H9 (cell line): ENCODE measurements at regions not wholly inside any gene's neighbourhood (a gene's known extent, or its start where the extent isn't known, plus 50 kb on each side); places are given as distances from the start of the nearest gene placed in this dataset.

Experiments
- DNase-seq: peaks from one replicate; pipeline ENCODE4 v3.0.0-alpha.2; 2017
- H2AFZ ChIP-seq: one replicate; pipeline ENCODE4 v1.6.1; 2013; ENCODE audit warnings: mild to moderate bottlenecking, low read length, control low read depth, moderate library complexity
- H2AK5ac ChIP-seq: 2 replicates; pipeline ENCODE4 v1.6.1; 2013; ENCODE audit warnings: low read length, control low read depth, mixed read lengths; ENCODE audit not compliant: insufficient read length
- H2BK120ac ChIP-seq: one replicate; pipeline ENCODE4 v1.6.1; 2013; ENCODE audit warnings: low read depth, mild to moderate bottlenecking, low read length, control low read depth, inconsistent platforms; ENCODE audit not compliant: poor library complexity, severe bottlenecking
- H2BK12ac ChIP-seq: 2 replicates; pipeline ENCODE4 v1.6.1; 2013; ENCODE audit warnings: low read length, control low read depth, mixed read lengths, low read depth; ENCODE audit not compliant: insufficient read length
- H2BK15ac ChIP-seq: 2 replicates; pipeline ENCODE4 v1.6.1; 2013; ENCODE audit warnings: low read depth, low read length, control low read depth
- H2BK20ac ChIP-seq: one replicate; pipeline ENCODE4 v1.6.1; 2013; ENCODE audit warnings: low read depth, mild to moderate bottlenecking, low read length, control low read depth, inconsistent platforms; ENCODE audit not compliant: poor library complexity, severe bottlenecking
- H2BK5ac ChIP-seq: 2 replicates; pipeline ENCODE4 v1.6.1; 2013; ENCODE audit warnings: low read length, control low read depth, mixed read lengths; ENCODE audit not compliant: insufficient read length
- H3K14ac ChIP-seq: 2 replicates; pipeline ENCODE4 v1.6.1; 2013; ENCODE audit warnings: low read length, control low read depth; ENCODE audit not compliant: insufficient read depth
- H3K18ac ChIP-seq: 2 replicates; pipeline ENCODE4 v1.6.1; 2013; ENCODE audit warnings: low read depth, mild to moderate bottlenecking, mixed read lengths, low read length, control low read depth; ENCODE audit not compliant: insufficient read length
- H3K23ac ChIP-seq: 2 replicates; pipeline ENCODE4 v1.6.1; 2013; ENCODE audit warnings: low read length, control low read depth, mixed read lengths, low read depth; ENCODE audit not compliant: insufficient read length
- H3K23me2 ChIP-seq: 2 replicates; pipeline ENCODE4 v1.6.1; 2013; ENCODE audit warnings: low read depth, mild to moderate bottlenecking, mixed read lengths, low read length, control low read depth; ENCODE audit not compliant: insufficient read length, poor library complexity, severe bottlenecking
- H3K27ac ChIP-seq: 2 replicates; pipeline ENCODE4 v1.5.1; 2013; ENCODE audit warnings: low read length, control low read depth, mixed read lengths, low read depth; ENCODE audit not compliant: insufficient read length
- H3K27me3 ChIP-seq: 2 replicates; pipeline ENCODE4 v1.6.1; 2013; ENCODE audit warnings: low read length, control low read depth, inconsistent platforms; ENCODE audit not compliant: insufficient read depth
- H3K4ac ChIP-seq: 2 replicates; pipeline ENCODE4 v1.6.1; 2013; ENCODE audit warnings: low read depth, mild to moderate bottlenecking, control low read depth, inconsistent platforms, low read length, moderate library complexity
- H3K4me1 ChIP-seq: 2 replicates; pipeline ENCODE4 v1.6.1; 2013; ENCODE audit warnings: low read length, control low read depth, inconsistent platforms; ENCODE audit not compliant: insufficient read depth
- H3K4me2 ChIP-seq: 2 replicates; pipeline ENCODE4 v1.6.1; 2013; ENCODE audit warnings: low read length, control low read depth, mixed read lengths; ENCODE audit not compliant: insufficient read length, insufficient read depth
- H3K56ac ChIP-seq: 2 replicates; pipeline ENCODE4 v1.6.1; 2013; ENCODE audit warnings: low read depth, mild to moderate bottlenecking, mixed read lengths, low read length, control low read depth; ENCODE audit not compliant: insufficient read length
- H3K79me1 ChIP-seq: 2 replicates; pipeline ENCODE4 v1.6.1; 2013; ENCODE audit warnings: low read depth, mild to moderate bottlenecking, moderate library complexity, low read length, control low read depth, inconsistent platforms; ENCODE audit not compliant: insufficient read depth, poor library complexity, severe bottlenecking
- H3K79me2 ChIP-seq: 2 replicates; pipeline ENCODE4 v1.6.1; 2013; ENCODE audit warnings: low read length, control low read depth, inconsistent platforms; ENCODE audit not compliant: insufficient read depth
- H3K9ac ChIP-seq: 2 replicates; pipeline ENCODE4 v1.6.1; 2013; ENCODE audit warnings: low read length, control low read depth, mixed read lengths; ENCODE audit not compliant: insufficient read length; ENCODE audit errors: extremely low read depth
- H3K9me3 ChIP-seq: one replicate; pipeline ENCODE4 v1.6.1; 2013; ENCODE audit warnings: low read depth, low read length, inconsistent platforms; ENCODE audit not compliant: control insufficient read depth
- H3T11ph ChIP-seq: one replicate; pipeline ENCODE4 v1.6.1; 2013; ENCODE audit warnings: mild to moderate bottlenecking, low read length, control low read depth, inconsistent platforms
- H4K20me1 ChIP-seq: one replicate; pipeline ENCODE4 v1.6.1; 2013; ENCODE audit not compliant: control insufficient read depth, insufficient read length, insufficient read depth
- H4K5ac ChIP-seq: 2 replicates; pipeline ENCODE4 v1.6.1; 2013; ENCODE audit warnings: low read depth, mild to moderate bottlenecking, mixed read lengths, low read length, control low read depth; ENCODE audit not compliant: insufficient read length
- H4K8ac ChIP-seq: replicated peaks from 2 replicates; pipeline ENCODE4 v1.6.1; 2013; ENCODE audit warnings: low read length, control low read depth, mixed read lengths, low read depth; ENCODE audit not compliant: insufficient read length
- H4K91ac ChIP-seq: 2 replicates; pipeline ENCODE4 v1.6.1; 2013; ENCODE audit warnings: low read depth, mild to moderate bottlenecking, moderate library complexity, mixed read lengths, low read length, control low read depth; ENCODE audit not compliant: insufficient read length
- H3K27ac Mint-ChIP-seq, 3 experiments: 2 replicates in 2 of 3; 3 replicates in 1 of 3; pipeline ENCODE4 v1.8.0; 2020 to 2021; ENCODE audit warnings: mixed read lengths in 3 of 3, mild to moderate bottlenecking in 1 of 3, moderate library complexity in 1 of 3
- H3K27me3 Mint-ChIP-seq: 2 replicates; pipeline ENCODE4 v1.8.0; 2021; ENCODE audit warnings: low read depth, mild to moderate bottlenecking, moderate library complexity, mixed read lengths
- H3K36me3 Mint-ChIP-seq, 3 experiments: 2 replicates in 2 of 3; 3 replicates in 1 of 3; pipeline ENCODE4 v1.8.0; 2020 to 2021; ENCODE audit warnings: low read depth in 3 of 3, mixed read lengths in 3 of 3; ENCODE audit not compliant: insufficient read depth in 1 of 3
- H3K4me1 Mint-ChIP-seq, 2 experiments: 2 replicates each; pipeline ENCODE4 v1.8.0; 2020; ENCODE audit warnings: mixed read lengths in 2 of 2
- H3K4me3 Mint-ChIP-seq, 2 experiments: 2 replicates in 1 of 2; 3 replicates in 1 of 2; pipeline ENCODE4 v1.8.0; 2020 to 2021; ENCODE audit warnings: mild to moderate bottlenecking in 2 of 2, mixed read lengths in 2 of 2, moderate library complexity in 1 of 2
- H3K9me3 Mint-ChIP-seq, 2 experiments: 2 replicates in 1 of 2; 3 replicates in 1 of 2; pipeline ENCODE4 v1.8.0; 2020; ENCODE audit warnings: mild to moderate bottlenecking in 2 of 2, mixed read lengths in 2 of 2, moderate library complexity in 1 of 2
- WGBS: extraction: QIAGEN DNeasy Blood & Tissue Kit; methylation state at CpG from one replicate; pipeline ENCODE4 v1.1.7; 2013; ENCODE audit warnings: missing lambda C conversion rate, low lambda C conversion rate, mixed read lengths; ENCODE audit not compliant: insufficient read length; ENCODE audit errors: extremely low coverage; 5-methylcytosine and 5-hydroxymethylcytosine counted together
- TF ChIP-seq, protein P1 (sequence below): fragments of 200-600 bp; sonication (generic); conservative IDR thresholded peaks from 3 replicates; pipeline ENCODE4 v1.8.0; 2021; ENCODE audit warnings: antibody characterized with exemption, mild to moderate bottlenecking

DNA sequence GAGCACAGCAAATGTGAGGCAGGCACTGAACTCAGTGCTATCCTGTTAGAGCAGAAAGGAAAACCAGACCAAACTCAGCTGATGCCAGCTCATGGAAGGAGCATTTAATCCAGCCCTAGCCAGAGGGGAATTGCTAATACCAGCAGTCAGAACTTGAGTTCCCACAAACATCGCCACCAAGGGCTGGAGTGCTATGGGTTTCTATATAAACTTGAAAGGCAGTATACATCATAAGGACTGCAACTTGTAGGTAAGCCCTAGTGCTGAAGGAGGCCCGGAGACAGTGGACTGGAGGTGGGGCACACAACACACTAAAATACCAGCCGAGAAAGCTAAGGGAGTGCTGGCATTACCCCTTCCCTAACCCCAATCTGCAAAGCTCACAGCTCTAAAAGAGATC lies 440.2 kb downstream of the PRR32 start:
- H3K27ac ChIP-seq = no peak overlapping the region
- H3K79me2 ChIP-seq = no peaks in the 10 kb centered on the region

More for the DNA sequence above, 440.2 kb downstream of the PRR32 start:
- Histone ChIP-seq H3K23me2 (no peaks in the 10 kb centered on the region), H3K27me3 (no peaks in the 10 kb centered on the region), H3K23ac (no peak overlapping the region), H2AFZ (no peak overlapping the region), H2BK5ac (no peak overlapping the region), H2BK12ac (no peak overlapping the region), H3K9ac (no peak overlapping the region), H4K8ac (no peak overlapping the region), H3K4me1 (no peaks in the 10 kb centered on the region; the same call in 1 of the 2 replicates), H3K4ac (no peak overlapping the region), H4K5ac (no peak overlapping the region), H3K79me1 (no peaks in the 10 kb centered on the region), H4K91ac (no peak overlapping the region), H3K9me3 (no peaks in the 10 kb centered on the region), H4K20me1 (no peaks in the 10 kb centered on the region), H2AK5ac (no peak overlapping the region), H2BK120ac (no peak overlapping the region), H3K56ac (no peak overlapping the region), H2BK15ac (no peak overlapping the region), H2BK20ac (no peak overlapping the region), H3T11ph (no peak overlapping the region), H3K18ac (no peak overlapping the region), H3K14ac (no peak overlapping the region), H3K4me2 (no peak overlapping the region)
- H3K4me3 Mint-ChIP-seq = no peak overlapping the region
- DNase-seq = no peak
- WGBS = no CpG with 5 or more reads among the region's 3 CpGs
- TF ChIP-seq, protein P1, sequence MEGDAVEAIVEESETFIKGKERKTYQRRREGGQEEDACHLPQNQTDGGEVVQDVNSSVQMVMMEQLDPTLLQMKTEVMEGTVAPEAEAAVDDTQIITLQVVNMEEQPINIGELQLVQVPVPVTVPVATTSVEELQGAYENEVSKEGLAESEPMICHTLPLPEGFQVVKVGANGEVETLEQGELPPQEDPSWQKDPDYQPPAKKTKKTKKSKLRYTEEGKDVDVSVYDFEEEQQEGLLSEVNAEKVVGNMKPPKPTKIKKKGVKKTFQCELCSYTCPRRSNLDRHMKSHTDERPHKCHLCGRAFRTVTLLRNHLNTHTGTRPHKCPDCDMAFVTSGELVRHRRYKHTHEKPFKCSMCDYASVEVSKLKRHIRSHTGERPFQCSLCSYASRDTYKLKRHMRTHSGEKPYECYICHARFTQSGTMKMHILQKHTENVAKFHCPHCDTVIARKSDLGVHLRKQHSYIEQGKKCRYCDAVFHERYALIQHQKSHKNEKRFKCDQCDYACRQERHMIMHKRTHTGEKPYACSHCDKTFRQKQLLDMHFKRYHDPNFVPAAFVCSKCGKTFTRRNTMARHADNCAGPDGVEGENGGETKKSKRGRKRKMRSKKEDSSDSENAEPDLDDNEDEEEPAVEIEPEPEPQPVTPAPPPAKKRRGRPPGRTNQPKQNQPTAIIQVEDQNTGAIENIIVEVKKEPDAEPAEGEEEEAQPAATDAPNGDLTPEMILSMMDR = no peak
- H3K36me3 Mint-ChIP-seq = peaks cover 0 to 6% (median 0%) of the 10 kb centered on the region in 3 experiments; a peak in 1 of 7 replicates
- H3K9me3 Mint-ChIP-seq = peaks cover 25 to 51% of the 10 kb centered on the region in 2 experiments
- no peak overlapping the region for H3K27ac Mint-ChIP-seq
- H3K4me1 Mint-ChIP-seq = peaks cover 4 to 8% of the 10 kb centered on the region in 2 experiments
- no peaks in the 10 kb centered on the region for H3K27me3 Mint-ChIP-seq
